Stimulated activated CD4-positive, alpha-beta T cell treated with anti-CD3 and anti-CD28 coated beads, Interleukin-1b, Interleukin-23, amount 100 ng/mL, for 4 hours (primary cell): ENCODE measurements at regions not wholly inside any gene's neighbourhood (a gene's known extent, or its start where the extent isn't known, plus 50 kb on each side); places are given as distances from the start of the nearest gene placed in this dataset.
"Not testable (repeated sequence)": the region's sequence is repeated elsewhere in the genome, so short reads cannot be mapped to it uniquely, and the experiment has no call there.

Experiments used
- DNase-seq, 2 donors: peaks; one replicate each; pipeline ENCODE4 v3.0.0-alpha.2; 2020; ENCODE audit warnings: low read depth in 2 of 2

DNA sequence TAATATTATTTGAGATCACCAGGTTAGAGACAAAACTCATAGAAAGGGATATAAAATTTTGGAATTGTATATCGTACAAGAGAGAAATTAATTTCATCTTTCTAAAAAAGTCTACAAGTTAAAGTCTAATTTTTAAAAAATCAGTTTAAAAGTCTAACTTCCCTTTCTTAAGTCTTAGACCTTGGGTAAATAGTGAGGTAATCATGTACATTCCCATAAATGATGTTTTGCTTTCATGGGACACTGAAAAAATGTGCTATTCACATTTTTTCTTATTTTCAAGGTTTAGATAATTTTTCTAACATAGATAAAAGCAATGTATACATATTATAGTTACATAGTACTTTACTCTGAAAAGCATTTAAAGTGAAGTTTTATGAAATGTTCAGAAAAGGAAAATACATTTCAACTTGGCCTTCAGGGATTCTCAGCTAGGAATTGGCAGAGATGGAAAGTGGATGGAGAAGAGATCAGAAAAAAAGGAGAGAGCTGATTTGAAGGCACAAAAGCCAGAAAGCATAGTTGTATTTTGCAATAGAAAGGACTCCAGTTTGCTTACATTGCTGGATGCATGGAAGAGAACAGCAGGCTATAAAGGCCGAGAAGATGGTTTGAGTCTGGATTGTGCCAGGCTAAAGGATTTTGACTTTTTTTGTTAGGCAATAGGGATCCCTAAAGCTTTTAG lies 194.0 kb downstream of the CASP12 start:
- no peak for DNase-seq

- DNase-seq: no peak
Measured at GRCh38 chr11:104700609-104701008, 197.7 kb downstream of the CASP12 start.

DNA sequence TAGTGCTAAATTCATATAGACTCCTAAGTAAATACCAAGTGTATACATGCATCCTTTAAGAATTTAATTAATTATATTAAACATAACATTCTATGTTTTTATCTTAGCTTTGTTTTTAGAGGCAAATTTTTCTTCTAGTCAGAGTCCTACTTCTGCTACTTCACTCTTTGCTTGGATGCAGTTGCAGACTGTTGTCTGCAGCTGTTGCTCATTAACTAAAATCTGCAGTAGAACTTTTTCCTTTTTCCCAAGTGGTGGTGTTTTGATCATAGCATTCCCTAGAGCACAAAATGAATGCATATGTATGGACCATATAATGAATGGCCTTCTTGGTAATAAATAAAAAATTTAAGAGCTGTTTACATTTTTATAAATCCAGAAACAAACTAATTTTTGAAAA lies 198.3 kb downstream of the CASP12 start:
- DNase-seq: no peak

- DNase-seq: no peak
Measured at GRCh38 chr11:104695065-104695463, 203.2 kb downstream of the CASP12 start.

DNA sequence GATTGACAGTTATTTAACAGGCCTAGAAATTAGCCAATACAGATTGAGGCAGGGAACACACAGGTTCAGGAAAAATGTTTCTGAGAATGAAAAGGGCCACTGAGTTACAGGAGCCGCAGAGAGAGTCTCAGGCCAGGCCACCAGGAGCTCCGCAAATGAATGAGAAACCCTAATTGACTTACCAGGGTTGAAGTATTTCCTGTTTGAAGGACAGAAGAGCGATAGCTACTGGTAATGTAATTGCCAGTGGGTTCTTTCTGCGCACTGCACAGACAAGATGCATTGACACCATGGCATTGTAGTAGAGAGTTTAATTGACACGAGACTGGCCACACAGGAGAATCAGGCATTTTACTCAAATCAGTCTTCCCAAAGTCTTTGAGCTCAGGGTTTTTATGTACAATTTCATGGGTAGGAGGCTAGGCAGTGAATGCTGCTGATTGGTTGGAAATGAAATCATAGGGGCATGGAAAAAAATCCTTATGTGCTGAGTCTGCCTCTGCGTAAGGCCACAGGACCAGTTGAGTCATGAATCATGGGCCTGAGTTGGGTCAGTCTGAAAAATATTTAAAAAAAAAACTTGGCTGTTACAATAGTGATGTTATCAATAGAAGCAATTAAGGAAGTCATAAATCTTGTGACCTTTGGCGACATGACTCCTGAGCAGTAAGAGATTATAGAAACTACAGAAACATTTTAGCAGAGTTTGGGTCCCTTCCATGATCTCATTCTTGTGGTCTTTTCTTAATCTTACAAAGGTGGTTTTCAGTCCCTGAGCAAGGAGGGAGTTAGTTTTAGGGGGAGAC lies 203.8 kb downstream of the CASP12 start:
- no peak for DNase-seq

DNA sequence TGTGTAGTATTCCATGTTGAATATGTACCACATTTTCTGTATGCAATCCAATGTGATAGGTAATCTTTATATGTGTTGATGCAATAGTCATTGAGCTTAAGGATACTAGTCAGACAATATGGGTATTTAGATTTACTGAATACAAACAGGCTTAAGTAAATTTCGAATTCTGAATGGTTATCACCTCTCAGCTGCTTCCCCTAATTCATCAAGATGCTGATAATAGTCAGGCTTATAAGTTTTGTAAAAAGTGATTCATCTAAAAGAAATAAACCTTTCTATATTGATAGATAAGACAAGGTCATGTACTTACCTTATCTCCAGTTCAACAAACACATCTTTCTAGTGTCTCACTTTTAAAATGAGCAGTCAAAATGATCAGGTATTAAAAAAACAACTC lies 205.5 kb downstream of the CASP12 start:
- no peak for DNase-seq

GRCh38 chr11:104691129-104691528 lies 207.1 kb downstream of the CASP12 start:
- DNase-seq: no peak

DNA sequence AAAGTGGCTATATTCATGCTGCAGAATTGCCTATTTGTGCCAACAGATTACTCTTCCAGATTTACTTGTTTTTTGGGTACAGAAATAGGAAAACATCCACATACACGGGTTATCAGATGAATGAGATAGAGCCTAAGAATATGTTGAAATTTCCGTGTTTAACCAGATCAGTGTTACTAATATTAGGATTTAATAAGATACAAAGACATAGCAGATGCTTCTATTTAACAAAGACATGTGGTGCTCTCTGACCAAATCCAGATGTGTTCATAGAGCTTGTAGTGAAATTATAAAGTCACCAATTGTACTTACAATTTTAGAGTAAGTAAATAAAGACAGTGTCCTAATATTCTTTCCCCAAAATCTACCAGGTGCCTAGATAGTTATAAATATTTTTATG lies 208.0 kb downstream of the CASP12 start:
- no peak for DNase-seq

DNA sequence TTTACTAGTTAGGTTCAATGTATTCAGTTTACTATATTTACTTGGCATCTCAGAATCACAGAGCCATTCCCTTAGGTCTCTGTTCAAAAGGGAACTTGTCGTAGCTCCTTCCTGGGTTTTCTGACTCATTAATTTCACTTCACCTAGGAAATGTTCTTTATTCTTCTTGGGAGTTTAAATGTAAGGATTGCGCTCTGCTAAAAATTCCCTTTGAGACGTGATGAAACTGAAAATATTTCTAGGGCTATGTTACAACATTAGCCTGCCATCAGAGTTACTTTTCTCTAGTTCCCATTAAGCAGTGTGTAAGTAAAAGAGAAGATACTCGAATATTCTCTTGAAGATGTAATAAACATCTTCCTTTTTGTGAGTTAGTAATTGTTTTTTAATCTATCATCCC lies 209.5 kb downstream of the CASP12 start:
- no peak for DNase-seq

GRCh38 chr11:104682206-104682605 lies 216.1 kb downstream of the CASP12 start:
- DNase-seq: no peak

GRCh38 chr11:104679258-104679657 lies 219.0 kb downstream of the CASP12 start:
- DNase-seq: no peak

- DNase-seq: no peak
Measured at GRCh38 chr11:104678408-104678807, 219.9 kb downstream of the CASP12 start.

DNA sequence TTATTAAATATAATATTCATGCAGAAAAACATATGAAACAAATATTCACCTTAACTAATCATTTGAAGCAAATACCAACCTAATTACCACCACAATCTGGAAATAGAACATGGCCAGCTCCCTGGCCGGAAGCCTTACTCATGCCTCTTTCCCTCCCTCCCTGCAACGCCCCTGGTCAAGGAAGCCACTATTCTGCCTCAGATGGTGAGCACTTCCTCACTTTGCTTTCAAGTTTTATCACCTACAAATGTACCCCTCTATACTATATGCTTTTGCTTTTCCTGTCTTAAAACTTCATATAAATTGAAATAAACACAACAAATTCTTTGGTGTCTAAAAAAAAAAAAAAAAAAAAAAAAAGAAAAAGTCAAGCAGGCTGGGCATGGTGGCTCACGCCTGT lies 221.2 kb downstream of the CASP12 start:
- not testable (repeated sequence) for DNase-seq

- no peak for DNase-seq
Measured at GRCh38 chr11:104672897-104673296, 225.4 kb downstream of the CASP12 start.

DNA sequence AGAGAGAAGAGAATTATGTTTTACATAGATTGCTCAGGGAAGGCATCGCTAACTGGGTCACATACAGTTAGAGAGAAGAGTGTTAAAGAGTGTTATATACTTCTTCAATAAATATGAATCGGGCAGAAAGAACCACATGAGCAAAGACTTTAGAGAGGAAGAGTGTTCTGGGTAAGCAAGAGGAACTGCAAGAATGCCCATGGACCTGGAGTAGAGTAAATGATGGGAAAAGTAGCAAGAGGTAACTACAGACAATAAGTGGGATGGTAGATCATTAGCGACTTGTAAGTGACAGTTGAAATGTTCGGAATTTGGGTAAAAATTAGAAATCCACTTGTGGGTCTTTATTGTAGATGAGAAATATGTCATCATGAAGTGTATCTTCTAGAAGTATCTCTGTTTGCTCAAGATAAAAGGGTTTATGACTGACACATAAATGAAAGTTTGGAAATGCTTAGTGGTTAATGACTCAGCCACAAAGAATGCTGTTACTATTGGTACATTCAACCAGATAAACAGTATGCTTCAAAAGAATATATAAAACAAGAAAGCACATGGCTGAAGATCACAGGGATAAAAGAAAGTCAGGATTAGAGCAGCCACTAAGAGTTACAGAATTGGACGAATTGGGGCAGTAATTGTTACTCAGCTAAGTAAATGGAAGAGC lies 229.3 kb downstream of the CASP12 start:
- DNase-seq: no peak

GRCh38 chr11:104666624-104667023 lies 231.6 kb downstream of the CASP12 start:
- DNase-seq: no peak

- DNase-seq: no peak
Measured at GRCh38 chr11:104665641-104666040, 232.6 kb downstream of the CASP12 start.

DNA sequence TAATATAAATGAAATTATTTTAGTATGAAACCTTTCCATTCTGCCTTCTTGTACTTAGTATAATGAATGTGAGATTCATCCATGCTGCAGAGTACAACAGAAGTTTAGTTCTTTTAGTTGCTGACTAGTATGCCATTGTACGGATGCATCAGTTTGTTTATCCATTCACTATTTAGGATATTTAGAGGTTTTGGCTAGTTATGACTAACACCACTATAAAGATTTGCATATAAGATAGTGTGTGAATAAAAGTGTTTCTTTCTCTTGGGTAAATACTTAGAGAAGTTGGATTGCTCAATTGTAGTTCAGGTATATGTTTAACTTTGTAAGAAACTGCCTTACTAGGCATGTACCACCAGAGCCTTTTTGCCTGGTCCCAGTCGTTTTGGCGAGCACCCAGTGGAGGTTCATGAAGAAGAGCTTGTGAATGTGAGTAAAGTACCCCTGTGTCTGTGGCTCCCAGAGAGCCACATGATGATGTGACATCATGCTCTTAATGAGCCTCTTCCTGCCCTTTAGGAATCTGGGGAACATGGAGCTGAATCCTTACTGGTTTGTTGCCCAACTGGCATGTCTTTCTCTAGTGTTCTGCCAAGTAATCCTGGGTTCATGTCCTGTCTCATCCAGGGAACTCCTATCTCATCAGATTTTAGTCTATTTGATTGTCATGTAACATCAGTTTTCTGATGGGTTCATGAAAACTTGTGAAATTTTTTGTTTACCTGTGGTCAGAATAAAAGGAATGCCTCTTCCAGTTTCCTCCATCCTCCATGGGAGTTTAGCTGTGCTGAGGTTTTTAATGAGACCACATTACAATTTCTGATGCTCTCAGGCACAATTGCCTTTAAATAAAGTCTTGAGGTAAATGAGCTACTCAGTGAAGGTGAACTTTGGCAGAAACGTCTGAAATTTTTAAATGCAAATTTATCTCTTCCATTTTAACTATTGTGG lies 234.8 kb downstream of the CASP12 start:
- DNase-seq: no peak

GRCh38 chr11:104661901-104662300 lies 236.4 kb downstream of the CASP12 start:
- DNase-seq: no peak

- DNase-seq: no peak
Measured at GRCh38 chr11:104661471-104661870, 236.8 kb downstream of the CASP12 start.

DNA sequence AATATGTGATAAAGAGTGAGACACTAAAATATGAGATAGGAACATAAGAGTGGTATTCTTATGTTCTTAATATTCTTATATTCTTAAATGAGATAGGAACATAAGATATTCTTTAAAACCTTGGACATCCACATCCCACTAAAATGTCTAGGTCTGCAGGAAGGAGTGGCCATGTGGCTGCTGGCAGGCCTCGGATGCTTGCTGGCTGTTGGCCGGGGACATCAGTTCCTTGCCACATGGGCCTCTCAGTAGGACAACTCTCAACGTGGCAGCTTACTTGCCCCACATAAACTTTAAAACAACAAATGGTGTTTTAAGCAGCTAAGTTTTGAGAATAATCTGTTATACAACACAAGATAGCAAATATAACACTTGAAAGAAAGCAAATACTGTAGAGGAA lies 240.1 kb downstream of the CASP12 start:
- DNase-seq: no peak

DNA sequence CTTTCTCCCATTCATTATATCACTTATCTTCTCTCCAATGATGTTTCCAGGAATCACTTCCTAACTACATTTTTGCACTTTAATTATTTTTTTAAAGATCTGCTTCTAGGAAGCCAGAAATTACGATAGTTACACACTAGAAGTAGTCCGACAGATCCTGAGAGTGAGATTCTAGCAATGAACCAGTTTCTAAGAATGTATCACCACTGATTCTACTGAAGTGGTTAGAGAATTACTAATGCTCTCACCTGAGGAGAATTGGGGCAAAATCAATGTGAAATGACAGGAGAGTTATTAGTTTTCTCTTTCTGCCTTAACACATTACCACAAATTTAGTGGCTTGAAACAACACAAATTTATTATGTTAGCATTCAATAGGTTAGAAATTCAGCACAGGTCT lies 241.2 kb downstream of the CASP12 start:
- no peak for DNase-seq
